Uterus (tissue), 3 donors: ENCODE measurements at regions not wholly inside any gene's neighbourhood (a gene's known extent, or its start where the extent isn't known, plus 50 kb on each side); places are given as distances from the start of the nearest gene placed in this dataset.

ENCODE experiments used
- DNase-seq, 2 donors: peaks; one replicate each; pipeline ENCODE4 v3.0.0-alpha.2; 2019 to 2020
- H3K27ac ChIP-seq, 2 donors: fragments of 200-600 bp; sonication (generic); 1 replicate in 1 of 2; 2 replicates in 1 of 2; pipeline ENCODE4 v1.5.1; 2016 to 2018
- H3K27me3 ChIP-seq, 2 donors: fragments of 200-600 bp; sonication (generic); one replicate each; pipeline ENCODE4 v1.5.1; 2018 to 2019; ENCODE audit warnings: control low read depth in 1 of 2
- H3K36me3 ChIP-seq, 2 donors: fragments of 200-600 bp; sonication (generic); one replicate each; pipeline ENCODE4 v1.5.1; 2019; ENCODE audit warnings: control low read depth in 1 of 2
- H3K4me1 ChIP-seq, 2 donors: fragments of 200-600 bp; sonication (generic); one replicate each; pipeline ENCODE4 v1.5.1; 2018 to 2019; ENCODE audit warnings: control low read depth in 1 of 2
- H3K4me3 ChIP-seq, 2 donors: fragments of 200-600 bp; sonication (generic); 1 replicate in 1 of 2; 2 replicates in 1 of 2; pipeline ENCODE4 v1.5.1; 2018 to 2019; ENCODE audit warnings: mild to moderate bottlenecking in 1 of 2
- H3K9me3 ChIP-seq, 2 donors: fragments of 200-600 bp; sonication (generic); one replicate each; pipeline ENCODE4 v1.5.1; 2019; ENCODE audit warnings: control low read depth in 1 of 2
- POLR2A ChIP-seq, 2 donors: fragments of 450-650 bp; IDR thresholded peaks; one replicate each; pipeline ENCODE4 v1.6.1; 2016; ENCODE audit warnings: antibody characterized with exemption in 2 of 2, mild to moderate bottlenecking in 1 of 2, moderate library complexity in 1 of 2
- intact Hi-C: fragments of 100-400 bp; cut with DNase I; formaldehyde crosslinking; loops from one replicate; pipeline ENCODE4 v1.15.1; 2023; ENCODE audit warnings: low total_unique reads
- TF ChIP-seq, protein P1 (sequence below), 4 experiments: fragments of 200-600 bp in 2 of 4; fragments of 450-650 bp in 2 of 4; sonication (generic) in 2 of 4; IDR thresholded peaks; one replicate each; pipeline ENCODE4 v1.5.1; 2016 to 2019; ENCODE audit warnings: antibody characterized with exemption in 4 of 4, mild to moderate bottlenecking in 2 of 4, moderate library complexity in 1 of 4
- donor health status: DM: yes; HTN: yes; CAD: no.

DNA sequence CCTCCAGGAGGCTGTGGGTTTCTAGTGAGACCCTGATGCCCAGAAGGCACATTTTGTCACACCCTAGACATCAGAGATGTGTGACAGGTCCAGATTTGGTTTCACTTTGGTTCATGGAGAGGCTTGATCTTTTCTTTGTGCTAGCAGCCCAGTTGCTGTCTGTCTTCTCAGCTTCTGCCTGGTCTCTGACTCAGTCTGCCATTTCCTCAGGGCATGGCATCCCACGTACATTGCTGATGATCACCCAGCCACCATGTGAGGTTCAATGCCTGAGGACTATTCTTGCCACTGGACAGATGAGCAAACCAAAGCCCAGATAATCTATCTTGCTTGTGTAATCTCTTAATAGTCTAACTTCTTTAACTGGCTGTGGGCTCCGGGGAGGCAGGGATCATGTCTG, 144.9 kb upstream of the MRPS22 start:
- DNase-seq, result no peak
- no peaks in the 10 kb centered on the region for H3K4me1 ChIP-seq
- H3K4me3 ChIP-seq, result no peak overlapping the region
- TF ChIP-seq, protein P1, sequence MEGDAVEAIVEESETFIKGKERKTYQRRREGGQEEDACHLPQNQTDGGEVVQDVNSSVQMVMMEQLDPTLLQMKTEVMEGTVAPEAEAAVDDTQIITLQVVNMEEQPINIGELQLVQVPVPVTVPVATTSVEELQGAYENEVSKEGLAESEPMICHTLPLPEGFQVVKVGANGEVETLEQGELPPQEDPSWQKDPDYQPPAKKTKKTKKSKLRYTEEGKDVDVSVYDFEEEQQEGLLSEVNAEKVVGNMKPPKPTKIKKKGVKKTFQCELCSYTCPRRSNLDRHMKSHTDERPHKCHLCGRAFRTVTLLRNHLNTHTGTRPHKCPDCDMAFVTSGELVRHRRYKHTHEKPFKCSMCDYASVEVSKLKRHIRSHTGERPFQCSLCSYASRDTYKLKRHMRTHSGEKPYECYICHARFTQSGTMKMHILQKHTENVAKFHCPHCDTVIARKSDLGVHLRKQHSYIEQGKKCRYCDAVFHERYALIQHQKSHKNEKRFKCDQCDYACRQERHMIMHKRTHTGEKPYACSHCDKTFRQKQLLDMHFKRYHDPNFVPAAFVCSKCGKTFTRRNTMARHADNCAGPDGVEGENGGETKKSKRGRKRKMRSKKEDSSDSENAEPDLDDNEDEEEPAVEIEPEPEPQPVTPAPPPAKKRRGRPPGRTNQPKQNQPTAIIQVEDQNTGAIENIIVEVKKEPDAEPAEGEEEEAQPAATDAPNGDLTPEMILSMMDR (IDR thresholded peaks at IDR 0.05), result no peak
- no peaks in the 10 kb centered on the region for H3K36me3 ChIP-seq
- H3K27me3 ChIP-seq, result no peaks in the 10 kb centered on the region
- H3K9me3 ChIP-seq, result no peaks in the 10 kb centered on the region
- no peak overlapping the region for H3K27ac ChIP-seq
- intact Hi-C loops, result no loop called here

DNA sequence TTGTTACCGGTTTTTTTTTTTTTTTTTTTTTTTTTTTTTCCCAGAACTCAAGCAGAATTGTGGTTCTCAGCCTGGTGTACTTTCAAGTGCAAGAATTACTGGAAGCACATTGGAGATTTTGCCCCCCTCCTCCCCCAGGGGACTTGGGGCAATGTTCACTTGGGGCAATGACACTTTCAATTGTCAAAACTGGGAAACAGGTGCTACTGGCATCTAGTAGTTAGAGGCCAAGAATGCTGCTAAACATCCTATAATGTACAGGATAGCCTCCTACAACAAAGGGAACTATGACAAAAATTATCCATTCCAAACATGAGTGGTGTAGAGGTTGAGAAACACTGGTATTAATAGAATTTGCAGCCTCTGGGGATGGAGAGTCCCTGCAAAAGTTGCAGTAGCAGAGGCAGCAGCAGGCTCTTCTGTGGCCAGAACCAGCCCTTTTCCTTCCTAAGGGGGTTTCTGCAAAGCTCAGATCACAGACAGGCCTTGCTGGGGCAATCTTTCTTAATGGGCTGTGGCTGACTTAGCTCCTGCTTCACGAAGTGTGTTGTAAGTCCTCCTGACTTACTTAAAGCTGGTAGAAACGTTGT, 144.3 kb upstream of the MRPS22 start:
- intact Hi-C loops, result no loop called here
- H3K9me3 ChIP-seq, result no peaks in the 10 kb centered on the region
- TF ChIP-seq, protein P1 (IDR thresholded peaks at IDR 0.05), result no peak
- TF ChIP-seq POLR2A (IDR thresholded peaks at IDR 0.05), result no peak

DNA sequence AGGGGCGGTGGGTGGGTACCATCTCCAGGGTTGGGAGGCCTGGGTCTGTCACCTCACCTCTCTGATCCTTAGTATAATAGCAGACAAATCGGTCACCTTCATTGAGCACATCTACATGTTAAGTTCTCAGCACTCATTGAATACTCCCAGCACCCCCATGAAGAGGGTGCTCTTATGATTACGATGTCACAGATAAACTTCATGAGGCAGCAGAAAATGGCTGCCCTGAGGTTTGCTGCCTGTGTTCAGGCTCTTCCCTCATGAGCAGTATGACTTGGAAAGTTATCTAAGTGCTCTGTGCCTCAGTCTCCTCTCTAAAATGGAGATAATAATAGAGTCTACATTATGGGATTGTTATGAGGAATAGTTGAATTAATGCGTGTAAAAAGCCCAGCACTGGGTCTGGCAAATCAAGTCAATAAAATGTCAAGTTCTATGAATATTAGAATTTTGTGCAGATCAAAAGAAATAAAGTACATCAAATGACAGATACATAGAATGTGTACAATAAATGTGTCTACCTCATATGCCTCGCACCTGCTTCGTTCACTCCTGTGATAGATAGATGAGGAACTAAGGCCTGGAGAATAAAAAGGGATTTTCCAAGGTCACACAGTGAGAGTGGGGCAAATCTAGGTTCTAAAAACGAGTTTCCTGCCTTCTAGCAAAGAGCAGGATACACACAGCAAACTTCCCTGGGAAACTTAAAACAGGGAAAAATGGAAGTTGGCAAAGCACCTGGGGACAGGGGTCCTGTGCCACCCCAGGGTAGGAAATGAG, 142.2 kb upstream of the MRPS22 start:
- Histone ChIP-seq H3K9me3 (no peaks in the 10 kb centered on the region), H3K4me3 (no peak overlapping the region), H3K36me3 (no peaks in the 10 kb centered on the region), H3K27me3 (no peaks in the 10 kb centered on the region), H3K27ac (no peak overlapping the region), H3K4me1 (no peaks in the 10 kb centered on the region)
- no peak for DNase-seq
- intact Hi-C loops, result no loop called here
- TF ChIP-seq, protein P1 (IDR thresholded peaks at IDR 0.05), result no peak
- no peak for TF ChIP-seq POLR2A (IDR thresholded peaks at IDR 0.05)

More for the DNA sequence above, 144.3 kb upstream of the MRPS22 start:
- no peaks in the 10 kb centered on the region for H3K4me1 ChIP-seq
- H3K27me3 ChIP-seq, result no peaks in the 10 kb centered on the region
- no peak for DNase-seq
- no peak overlapping the region for H3K4me3 ChIP-seq
- H3K36me3 ChIP-seq, result no peaks in the 10 kb centered on the region
- no peak overlapping the region for H3K27ac ChIP-seq

DNA sequence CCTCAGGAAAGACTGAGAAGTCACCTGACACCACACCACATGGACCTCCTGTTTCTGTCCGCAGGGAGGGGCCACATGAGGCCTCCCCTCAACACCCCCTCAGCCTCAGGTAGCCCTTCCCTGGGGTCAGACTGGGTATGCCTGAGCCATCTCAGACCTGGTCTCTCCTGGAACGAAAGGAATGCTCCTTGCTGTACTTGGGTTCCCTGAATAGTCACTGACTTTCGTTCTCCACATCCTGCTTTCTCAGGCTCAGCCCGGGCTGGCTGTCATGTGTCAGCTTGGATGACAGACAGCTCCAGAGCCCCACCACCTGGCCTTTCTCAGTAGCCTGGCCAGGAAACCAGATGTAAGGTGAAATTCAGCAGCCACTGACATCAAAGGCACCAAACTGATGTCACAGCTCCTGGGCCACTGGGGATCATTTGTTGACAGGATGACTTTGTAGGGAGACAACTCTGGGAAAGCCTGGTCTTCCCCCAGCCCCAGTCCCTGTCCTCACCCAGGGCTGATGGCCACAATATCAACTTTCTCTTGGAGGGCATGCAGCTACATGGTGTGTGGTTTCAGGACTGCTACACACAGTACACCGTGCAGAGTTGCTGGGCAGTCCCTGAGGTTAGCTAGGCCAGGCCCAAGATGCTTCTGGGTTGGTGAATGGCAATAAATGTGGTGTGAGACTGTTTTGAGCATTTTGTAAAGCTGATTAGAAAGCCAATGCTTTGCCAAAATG, 141.4 kb upstream of the MRPS22 start:
- H3K9me3 ChIP-seq, result no peaks in the 10 kb centered on the region
- no peaks in the 10 kb centered on the region for H3K4me1 ChIP-seq
- H3K4me3 ChIP-seq, result no peak overlapping the region
- no peaks in the 10 kb centered on the region for H3K27me3 ChIP-seq
- no peaks in the 10 kb centered on the region for H3K36me3 ChIP-seq
- no peak for DNase-seq
- H3K27ac ChIP-seq, result no peak overlapping the region
- intact Hi-C loops, result no loop called here
- TF ChIP-seq POLR2A (IDR thresholded peaks at IDR 0.05), result no peak
- TF ChIP-seq, protein P1 (IDR thresholded peaks at IDR 0.05), result no peak

DNA sequence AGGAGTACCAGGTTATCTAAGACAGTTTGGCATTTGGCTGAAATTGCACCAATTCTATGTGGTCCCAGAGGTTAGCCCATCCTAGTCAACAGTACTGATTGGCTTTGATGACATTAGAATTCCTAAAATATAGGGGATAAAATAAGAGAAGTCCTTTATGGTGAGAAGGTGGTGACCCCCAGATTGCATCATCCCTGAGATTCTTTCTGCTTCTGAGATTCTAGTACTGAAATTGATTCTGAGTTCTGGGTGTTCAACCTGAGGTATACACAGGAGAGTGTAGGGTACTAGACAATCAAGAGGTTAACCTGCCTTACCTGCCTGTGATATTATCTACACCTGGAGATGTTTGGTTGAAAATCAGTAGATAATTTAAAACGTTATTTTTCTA, 140.9 kb upstream of the MRPS22 start:
- Histone ChIP-seq H3K4me3 (no peak overlapping the region), H3K36me3 (no peaks in the 10 kb centered on the region), H3K4me1 (no peaks in the 10 kb centered on the region), H3K9me3 (no peaks in the 10 kb centered on the region), H3K27me3 (no peaks in the 10 kb centered on the region), H3K27ac (no peak overlapping the region)
- TF ChIP-seq, protein P1 (IDR thresholded peaks at IDR 0.05), result no peak
- TF ChIP-seq POLR2A (IDR thresholded peaks at IDR 0.05), result no peak
- intact Hi-C loops, result no loop called here
- DNase-seq, result no peak
